NCI-H146 treated with DMSO at 0.1 percent for 48 hours (cell line): ENCODE measurements at regions not wholly inside any gene's neighbourhood (a gene's known extent, or its start where the extent isn't known, plus 50 kb on each side); places are given as distances from the start of the nearest gene placed in this dataset.
A peak's percentile ranks its signal among the peaks of the same experiment; 100 is the strongest.

Source experiments
- DNase-seq: peaks from one replicate; lab custom pipeline; 2025; ENCODE audit not compliant: unreplicated experiment; lab: John Stamatoyannopoulos, UW

- DNase-seq, result no peak
Measured at GRCh38 chr11:112835591-112836255, 125.5 kb upstream of the NCAM1 start.

- no peak for DNase-seq
Measured at GRCh38 chr11:112836256-112836602, 125.0 kb upstream of the NCAM1 start.

- peak; percentile 29 for DNase-seq
Measured at GRCh38 chr11:112837162-112837826, 123.9 kb upstream of the NCAM1 start.

- DNase-seq, result no peak
Measured at GRCh38 chr11:112839051-112839450, 122.2 kb upstream of the NCAM1 start.

- DNase-seq, result no peak
Measured at GRCh38 chr11:112841729-112842128, 119.5 kb upstream of the NCAM1 start.

- no peak for DNase-seq
Measured at GRCh38 chr11:112842151-112842550, 119.1 kb upstream of the NCAM1 start.

GRCh38 chr11:112844517-112844916 is 116.7 kb upstream of the NCAM1 start:
- DNase-seq, result no peak

- DNase-seq, result no peak
Measured at GRCh38 chr11:112847568-112847967, 113.7 kb upstream of the NCAM1 start.

- no peak for DNase-seq
Measured at GRCh38 chr11:112852143-112852866, 108.9 kb upstream of the NCAM1 start.

- no peak for DNase-seq
Measured at GRCh38 chr11:112856133-112856532, 105.1 kb upstream of the NCAM1 start.

- no peak for DNase-seq
Measured at GRCh38 chr11:112856591-112856990, 104.6 kb upstream of the NCAM1 start.

GRCh38 chr11:112858289-112859023 is 102.8 kb upstream of the NCAM1 start:
- DNase-seq, result no peak

- no peak for DNase-seq
Measured at GRCh38 chr11:112859787-112860186, 101.4 kb upstream of the NCAM1 start.

- DNase-seq, result no peak
Measured at GRCh38 chr11:112861356-112861755, 99.9 kb upstream of the NCAM1 start.

GRCh38 chr11:112863305-112863704 is 97.9 kb upstream of the NCAM1 start:
- DNase-seq, result no peak

- DNase-seq, result no peak
Measured at GRCh38 chr11:112864672-112865071, 96.5 kb upstream of the NCAM1 start.

GRCh38 chr11:112871909-112872500 is 89.2 kb upstream of the NCAM1 start:
- no peak for DNase-seq

- DNase-seq, result no peak
Measured at GRCh38 chr11:112874980-112875379, 86.2 kb upstream of the NCAM1 start.

GRCh38 chr11:112877581-112877980 is 83.6 kb upstream of the NCAM1 start:
- peak; percentile 62 for DNase-seq

GRCh38 chr11:112878033-112878601 is 83.1 kb upstream of the NCAM1 start:
- no peak for DNase-seq

- DNase-seq, result no peak
Measured at GRCh38 chr11:112880495-112880894, 80.7 kb upstream of the NCAM1 start.
